ENCODE measurements at regions not wholly inside any gene's neighbourhood (a gene's known extent, or its start where the extent isn't known, plus 50 kb on each side); places are given as distances from the start of the nearest gene placed in this dataset.

DNA sequence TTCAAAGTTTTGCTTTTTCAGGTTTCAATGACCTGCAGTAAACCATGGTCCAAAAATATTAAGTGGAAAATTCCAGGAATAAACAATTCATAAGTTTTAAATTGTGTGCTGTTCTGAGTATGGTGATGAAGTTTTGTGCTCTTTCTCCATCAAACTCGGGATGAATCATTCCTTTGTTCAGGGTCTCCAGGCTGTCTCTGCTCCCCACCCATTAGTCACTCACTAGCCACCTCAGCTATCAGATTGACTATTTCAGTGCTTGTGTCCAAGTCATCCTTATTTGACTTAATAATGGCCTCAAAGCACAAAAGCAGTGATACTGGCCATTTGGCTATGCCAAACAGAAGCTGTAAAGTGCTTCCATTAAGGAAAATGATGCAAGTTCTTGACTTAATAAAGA, 1140.4 kb downstream of the EFNB2 start:
- TF ChIP-seq CTCF (IDR thresholded peaks at IDR 0.05) (no peak), POLR2A (IDR thresholded peaks at IDR 0.05) (no peak)
- no peaks in the 10 kb centered on the region for H3K4me1 ChIP-seq
- no peak overlapping the region for H3K27ac ChIP-seq
- intact Hi-C loops (cut with DNase I): no loop called here
- ATAC-seq (no peak), DNase-seq (no peak)
- no peaks in the 10 kb centered on the region for H3K27me3 ChIP-seq
- H3K9me3 ChIP-seq: no peaks in the 10 kb centered on the region
- no peak overlapping the region for H3K4me3 ChIP-seq
- H3K36me3 ChIP-seq: no peaks in the 10 kb centered on the region
- WGBS (ENCODE audit: insufficient coverage, low coverage, low lambda C conversion rate, missing lambda C conversion rate): 22% methylated on average over 1 of the region's 1 CpG

DNA sequence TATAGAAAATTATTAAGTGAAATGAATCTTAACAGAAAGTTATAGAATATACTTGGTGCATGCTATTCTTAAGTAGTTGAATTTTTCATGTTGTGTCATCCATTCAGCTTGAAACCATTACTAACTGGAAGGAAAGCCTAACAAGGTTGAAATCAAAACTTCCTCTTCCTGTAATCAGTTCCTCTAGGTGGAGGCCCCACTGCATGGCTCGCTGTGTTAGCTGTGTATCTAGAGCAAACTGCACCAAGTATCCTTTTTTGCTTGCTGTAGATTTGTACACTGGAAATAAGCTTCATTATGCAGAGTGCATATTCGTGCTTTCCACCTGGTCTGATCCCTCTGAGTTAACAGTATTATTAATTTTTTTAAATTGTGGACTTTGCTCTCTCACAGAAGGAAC, 1146.1 kb downstream of the EFNB2 start:
- 36% methylated on average over 2 of the region's 2 CpGs for WGBS (ENCODE audit: insufficient coverage, low coverage, low lambda C conversion rate, missing lambda C conversion rate)
- Histone ChIP-seq H3K36me3 (no peaks in the 10 kb centered on the region), H3K9me3 (no peaks in the 10 kb centered on the region), H3K4me3 (no peak overlapping the region), H3K4me1 (no peaks in the 10 kb centered on the region), H3K27ac (no peak overlapping the region), H3K27me3 (no peaks in the 10 kb centered on the region)
- TF ChIP-seq POLR2A (IDR thresholded peaks at IDR 0.05) (no peak), CTCF (IDR thresholded peaks at IDR 0.05) (no peak)
- DNase-seq (no peak), ATAC-seq (no peak)
- intact Hi-C loops (cut with DNase I): no loop called here

DNA sequence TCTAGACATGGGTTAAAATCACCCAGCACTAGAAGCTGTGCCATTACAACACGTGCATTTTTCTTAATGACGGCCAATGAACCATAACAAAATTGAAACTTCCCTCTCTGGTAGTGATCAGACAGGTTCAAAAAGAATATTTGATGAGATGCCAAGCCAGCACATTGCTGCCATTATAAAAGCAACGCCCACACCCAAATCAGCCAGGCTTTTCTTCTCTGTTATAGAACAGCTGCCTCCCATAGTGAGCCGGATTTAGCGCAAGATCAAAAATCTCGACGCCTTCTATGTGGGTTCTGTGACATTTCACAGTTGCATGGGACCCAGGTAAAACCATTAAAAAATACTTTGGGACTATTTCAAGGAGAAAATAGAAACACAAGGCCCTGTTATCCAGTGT, 1158.0 kb downstream of the EFNB2 start:
- Histone ChIP-seq H3K4me3 (no peak overlapping the region), H3K36me3 (no peaks in the 10 kb centered on the region), H3K27me3 (no peaks in the 10 kb centered on the region), H3K27ac (no peak overlapping the region), H3K4me1 (no peaks in the 10 kb centered on the region), H3K9me3 (no peaks in the 10 kb centered on the region)
- WGBS (ENCODE audit: insufficient coverage, low coverage, low lambda C conversion rate, missing lambda C conversion rate): 67% methylated on average over 7 of the region's 7 CpGs
- TF ChIP-seq CTCF (IDR thresholded peaks at IDR 0.05) (no peak), POLR2A (IDR thresholded peaks at IDR 0.05) (no peak)
- ATAC-seq (no peak), DNase-seq (no peak)
- intact Hi-C loops (cut with DNase I): no loop called here

- TF ChIP-seq CTCF (IDR thresholded peaks at IDR 0.05): no peak
- TF ChIP-seq POLR2A (IDR thresholded peaks at IDR 0.05): no peak
- 33% methylated on average over 2 of the region's 2 CpGs for WGBS (ENCODE audit: insufficient coverage, low coverage, low lambda C conversion rate, missing lambda C conversion rate)
- Histone ChIP-seq H3K27me3 (no peaks in the 10 kb centered on the region), H3K4me3 (no peak overlapping the region), H3K36me3 (no peaks in the 10 kb centered on the region), H3K27ac (no peak overlapping the region), H3K9me3 (no peaks in the 10 kb centered on the region), H3K4me1 (no peaks in the 10 kb centered on the region)
- intact Hi-C loops (cut with DNase I): no loop called here
- ATAC-seq (no peak), DNase-seq (no peak)
These were observed 1165.3 kb downstream of the EFNB2 start for GRCh38 chr13:105370011-105370650.

DNA sequence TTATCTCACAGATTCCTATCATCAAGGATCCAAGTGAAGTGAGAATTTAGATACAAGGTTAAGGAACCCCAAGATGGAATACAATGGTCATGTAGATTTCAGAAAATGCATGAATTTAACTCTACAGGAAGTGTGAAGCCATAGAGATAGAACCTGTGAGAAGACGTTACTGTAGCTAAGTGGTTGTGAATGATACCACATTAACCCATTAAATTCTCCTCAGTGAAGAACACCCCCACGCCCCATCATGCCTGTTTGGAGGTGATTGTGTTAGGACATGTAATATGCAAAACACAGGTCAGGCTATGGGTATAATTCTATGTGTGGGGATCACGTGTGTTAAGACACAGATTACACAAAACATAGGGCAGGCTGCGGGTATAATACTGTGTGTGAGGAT, 1166.7 kb downstream of the EFNB2 start:
- no peaks in the 10 kb centered on the region for H3K36me3 ChIP-seq
- H3K4me3 ChIP-seq: no peak overlapping the region
- intact Hi-C loops (cut with DNase I): no loop called here
- no peaks in the 10 kb centered on the region for H3K27me3 ChIP-seq
- 38% methylated on average over 4 of the region's 4 CpGs for WGBS (ENCODE audit: insufficient coverage, low coverage, low lambda C conversion rate, missing lambda C conversion rate)
- ATAC-seq (no peak), DNase-seq (no peak)
- no peaks in the 10 kb centered on the region for H3K4me1 ChIP-seq
- no peak overlapping the region for H3K27ac ChIP-seq
- no peaks in the 10 kb centered on the region for H3K9me3 ChIP-seq
- TF ChIP-seq CTCF (IDR thresholded peaks at IDR 0.05) (no peak), POLR2A (IDR thresholded peaks at IDR 0.05) (no peak)

All from right lobe of liver (tissue), 6 donors.